ENCODE measurements at regions not wholly inside any gene's neighbourhood (a gene's known extent, or its start where the extent isn't known, plus 50 kb on each side); places are given as distances from the start of the nearest gene placed in this dataset.
"Not testable (repeated sequence)": the region's sequence is repeated elsewhere in the genome, so short reads cannot be mapped to it uniquely, and the experiment has no call there.

DNA sequence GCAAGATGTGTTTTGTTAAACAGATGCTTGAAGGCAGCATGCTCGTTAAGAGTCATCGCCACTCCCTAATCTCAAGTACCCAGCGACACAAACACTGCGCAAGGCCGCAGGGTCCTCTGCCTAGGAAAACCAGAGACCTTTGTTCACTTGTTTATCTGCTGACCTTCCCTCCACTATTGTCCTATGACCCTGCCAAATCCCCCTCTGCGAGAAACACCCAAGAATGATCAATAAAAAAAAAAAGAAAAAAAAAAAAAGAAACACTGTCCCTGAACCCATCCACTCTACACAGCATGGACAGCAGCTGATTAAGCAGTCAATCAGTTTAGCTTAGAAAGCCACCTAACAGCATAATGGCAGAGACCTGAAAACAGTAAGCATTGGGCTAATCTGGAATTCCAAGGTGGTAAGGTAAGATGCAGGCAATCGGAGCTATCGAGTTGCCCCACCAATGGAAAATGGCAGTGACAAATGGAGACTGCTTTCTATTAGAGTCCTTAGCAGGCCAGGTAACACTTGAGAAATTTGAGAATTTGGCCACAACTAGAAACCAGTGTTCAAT is 89.9 kb upstream of the FOXN3 start:
- ATAC-seq; H3K9me3 Mint-ChIP-seq (ENCODE audit: insufficient read depth); POLR2A ChIA-PET; H3K4me3 Mint-ChIP-seq; H3K27ac Mint-ChIP-seq; H3K27me3 Mint-ChIP-seq (ENCODE audit: low read depth); DNase-seq; CTCF ChIA-PET: not testable (repeated sequence)
- Mint-ChIP-seq H3K4me1 (ENCODE audit: low read depth) (peaks cover 64% of the 10 kb centered on the region), H3K36me3 (ENCODE audit: low read depth) (peaks cover 25% of the 10 kb centered on the region)

DNA sequence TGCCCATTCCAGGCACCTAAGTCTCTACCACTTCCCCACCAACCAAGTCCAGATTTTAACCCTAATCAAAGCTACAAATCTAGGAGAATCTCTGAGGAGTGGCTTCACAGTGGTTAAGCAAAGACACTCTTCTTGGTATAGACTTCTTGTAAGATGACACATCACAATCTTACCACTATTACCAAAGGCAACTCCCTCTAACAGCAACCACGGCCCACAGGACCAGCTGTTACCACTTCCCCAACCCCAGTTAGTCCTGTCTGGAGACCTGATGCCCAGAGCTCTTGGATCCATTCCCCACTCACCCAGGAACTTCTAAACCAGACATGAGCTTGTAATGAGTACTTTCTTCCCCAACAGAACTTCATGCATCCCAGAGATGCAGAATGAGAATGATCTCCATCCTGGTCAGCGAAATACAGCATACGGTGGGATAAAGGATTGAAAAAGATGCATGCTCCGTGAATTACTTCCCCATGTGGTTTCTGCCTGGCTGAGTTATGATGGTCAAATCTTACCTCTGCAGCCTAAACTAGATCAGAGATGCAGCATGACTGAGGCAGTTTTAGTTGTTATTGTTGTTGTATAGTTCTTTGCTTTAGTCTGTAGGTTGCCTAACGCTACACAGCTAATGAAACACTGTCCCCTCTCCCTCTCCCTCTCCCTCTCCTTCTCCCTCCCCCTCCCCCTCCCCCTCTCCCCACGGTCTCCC is 87.7 kb upstream of the FOXN3 start:
- H3K36me3 Mint-ChIP-seq (ENCODE audit: low read depth) = peaks cover 18% of the 10 kb centered on the region

DNA sequence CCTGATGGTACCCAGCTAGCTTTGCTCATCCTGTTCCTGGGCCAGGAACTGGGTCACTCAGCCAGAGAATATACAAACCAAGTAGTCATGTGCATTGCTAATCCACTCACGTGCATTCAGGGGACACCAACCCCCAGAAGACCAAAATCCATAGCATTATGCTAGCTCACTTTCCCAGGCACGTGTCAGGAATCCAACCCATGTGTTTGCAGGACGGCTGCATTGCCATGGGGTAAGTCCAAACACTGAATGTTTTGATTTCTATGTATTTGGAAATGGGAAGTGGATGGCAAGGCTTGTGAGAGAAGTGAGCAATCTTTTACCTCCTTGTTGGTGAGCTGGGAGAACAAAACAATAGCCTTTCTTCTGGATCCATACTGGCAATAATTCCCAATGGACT is 87.1 kb upstream of the FOXN3 start:
- Mint-ChIP-seq H3K4me1 (ENCODE audit: low read depth) (peaks cover 40% of the 10 kb centered on the region), H3K36me3 (ENCODE audit: low read depth) (peaks cover 18% of the 10 kb centered on the region), H3K4me3 (no peak overlapping the region), H3K27ac (no peak overlapping the region), H3K27me3 (ENCODE audit: low read depth) (no peaks in the 10 kb centered on the region), H3K9me3 (ENCODE audit: insufficient read depth) (no peaks in the 10 kb centered on the region)
- CTCF ChIA-PET = interaction anchor here (0.6 to 1.4 kb wide), 4 partner anchors 11 to 320 kb away, joined by 3 to 4 read pairs (median 3); no protein-coding TSS in a partner anchor
- DNase-seq (no peak), ATAC-seq (no peak)
- POLR2A ChIA-PET = no interaction called here

More for the DNA sequence above, 87.7 kb upstream of the FOXN3 start:
- Mint-ChIP-seq H3K27ac (peak overlapping the region; percentile 12), H3K9me3 (ENCODE audit: insufficient read depth) (no peaks in the 10 kb centered on the region), H3K4me3 (no peak overlapping the region), H3K27me3 (ENCODE audit: low read depth) (no peaks in the 10 kb centered on the region), H3K4me1 (ENCODE audit: low read depth) (peaks cover 44% of the 10 kb centered on the region)
- DNase-seq (peak; percentile 63), ATAC-seq (peak; percentile 65)
- POLR2A ChIA-PET = no interaction called here
- CTCF ChIA-PET = interaction anchor here (0.6 to 0.8 kb wide), 3 partner anchors 12 to 321 kb away, joined by 3 to 4 read pairs (median 3); no protein-coding TSS in a partner anchor

DNA sequence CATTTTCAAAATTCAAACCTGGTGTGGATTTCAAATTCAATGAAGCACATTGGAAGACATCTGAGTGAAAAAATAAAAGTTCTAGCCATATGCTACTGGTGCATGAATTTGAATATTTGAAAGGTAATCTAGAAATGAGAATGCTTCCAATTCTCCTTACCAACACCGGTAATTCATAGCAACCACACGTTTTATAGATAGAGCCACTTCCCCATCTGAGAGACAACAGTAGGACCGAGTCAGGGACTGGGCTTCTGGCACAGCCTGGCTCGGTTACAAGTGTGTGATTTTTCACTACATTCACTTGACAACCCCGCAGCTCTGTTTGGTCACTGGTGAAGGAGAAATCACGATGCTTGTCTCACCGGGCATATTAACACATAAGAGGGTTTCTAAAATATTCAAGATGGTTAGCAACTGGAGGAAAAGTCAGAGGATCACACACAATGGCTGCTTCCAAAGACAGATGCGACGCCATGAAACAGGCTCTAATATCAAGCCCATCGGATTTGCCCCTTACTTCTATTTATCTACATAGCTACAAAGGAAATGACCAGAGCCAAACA is 86.5 kb upstream of the FOXN3 start:
- ChIA-PET CTCF (interaction anchor here (1.4 kb wide), 1 partner anchor 74 kb away, joined by 3 read pairs; no protein-coding TSS in a partner anchor), POLR2A (no interaction called here)
- ATAC-seq (no peak), DNase-seq (no peak)
- no peak overlapping the region for H3K27ac Mint-ChIP-seq
- peaks cover 18% of the 10 kb centered on the region for H3K36me3 Mint-ChIP-seq (ENCODE audit: low read depth)
- H3K4me3 Mint-ChIP-seq = no peak overlapping the region
- H3K4me1 Mint-ChIP-seq (ENCODE audit: low read depth) = peaks cover 34% of the 10 kb centered on the region
- H3K9me3 Mint-ChIP-seq (ENCODE audit: insufficient read depth) = no peaks in the 10 kb centered on the region
- no peaks in the 10 kb centered on the region for H3K27me3 Mint-ChIP-seq (ENCODE audit: low read depth)

DNA sequence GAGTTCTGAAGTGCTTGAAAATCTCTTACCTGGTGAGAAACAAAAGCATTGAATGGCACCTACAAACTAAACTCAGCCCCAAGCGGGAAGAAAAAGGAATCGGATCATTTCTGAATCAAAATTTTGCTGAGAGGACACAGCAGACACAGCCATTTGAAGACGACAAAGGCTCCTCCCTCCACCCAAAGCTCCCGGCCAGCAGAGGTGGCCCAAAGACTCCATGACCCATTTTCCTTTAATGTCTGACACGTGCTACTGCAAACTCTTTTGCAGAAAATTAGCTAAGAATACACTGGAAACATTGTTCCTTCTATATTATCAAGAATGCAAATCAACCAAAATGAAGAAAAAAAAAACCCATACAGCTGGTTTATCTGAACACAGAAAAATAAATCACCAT is 85.9 kb upstream of the FOXN3 start:
- no peak overlapping the region for H3K27ac Mint-ChIP-seq
- POLR2A ChIA-PET = no interaction called here
- no peak for ATAC-seq
- DNase-seq = no peak
- H3K4me3 Mint-ChIP-seq = no peak overlapping the region
- no peaks in the 10 kb centered on the region for H3K27me3 Mint-ChIP-seq (ENCODE audit: low read depth)
- CTCF ChIA-PET = interaction anchor here (1.4 kb wide), 1 partner anchor 74 kb away, joined by 3 read pairs; no protein-coding TSS in a partner anchor
- H3K4me1 Mint-ChIP-seq (ENCODE audit: low read depth) = peaks cover 28% of the 10 kb centered on the region
- H3K36me3 Mint-ChIP-seq (ENCODE audit: low read depth) = peaks cover 18% of the 10 kb centered on the region
- H3K9me3 Mint-ChIP-seq (ENCODE audit: insufficient read depth) = no peaks in the 10 kb centered on the region

DNA sequence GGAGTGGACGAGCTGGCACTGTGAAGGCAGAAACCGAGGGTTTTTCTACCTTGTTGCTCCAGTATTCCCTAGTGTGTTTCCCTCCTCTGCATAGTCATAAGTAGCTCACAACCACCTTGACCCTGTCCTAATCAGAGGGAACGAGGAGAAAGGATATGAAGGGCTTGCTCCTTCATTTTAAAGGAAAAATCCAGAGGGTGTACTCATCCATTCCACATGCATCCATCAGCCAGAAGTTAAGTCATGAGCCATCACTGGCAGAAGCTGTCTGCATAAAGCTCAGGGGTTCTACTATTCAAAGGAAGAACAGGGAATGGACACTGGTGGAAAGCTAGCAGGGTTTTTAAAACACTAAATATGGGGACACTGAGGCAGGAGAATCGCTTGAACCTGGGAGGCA is 84.3 kb upstream of the FOXN3 start:
- no peak for DNase-seq
- no peak overlapping the region for H3K4me3 Mint-ChIP-seq
- ATAC-seq = no peak
- H3K27me3 Mint-ChIP-seq (ENCODE audit: low read depth) = no peaks in the 10 kb centered on the region
- H3K4me1 Mint-ChIP-seq (ENCODE audit: low read depth) = peaks cover 23% of the 10 kb centered on the region
- CTCF ChIA-PET = no interaction called here
- no peak overlapping the region for H3K27ac Mint-ChIP-seq
- POLR2A ChIA-PET = no interaction called here
- no peaks in the 10 kb centered on the region for H3K9me3 Mint-ChIP-seq (ENCODE audit: insufficient read depth)
- peaks cover 18% of the 10 kb centered on the region for H3K36me3 Mint-ChIP-seq (ENCODE audit: low read depth)

DNA sequence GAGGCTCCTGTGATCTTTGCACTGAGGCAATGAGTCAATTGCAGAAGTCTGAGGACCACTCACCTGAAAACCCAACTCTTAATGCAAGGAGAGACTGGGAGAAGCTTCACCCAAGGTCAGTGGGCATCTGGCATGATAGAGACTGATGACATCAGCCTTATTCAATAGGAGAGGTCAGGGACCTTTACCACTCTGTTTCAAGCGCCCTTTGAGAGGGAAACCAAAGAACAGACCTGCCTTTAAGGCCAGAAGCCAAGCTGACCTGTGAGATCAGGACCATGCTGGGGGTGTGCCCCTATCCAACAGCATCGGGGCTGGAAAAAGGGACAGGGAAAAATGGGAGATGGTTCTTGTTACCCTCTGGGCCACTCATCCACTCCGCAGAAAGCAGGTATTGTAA is 83.3 kb upstream of the FOXN3 start:
- no peak for ATAC-seq
- no peak for DNase-seq
- Mint-ChIP-seq H3K36me3 (ENCODE audit: low read depth) (peaks cover 18% of the 10 kb centered on the region), H3K4me3 (no peak overlapping the region), H3K4me1 (ENCODE audit: low read depth) (peaks cover 23% of the 10 kb centered on the region), H3K9me3 (ENCODE audit: insufficient read depth) (no peaks in the 10 kb centered on the region), H3K27me3 (ENCODE audit: low read depth) (no peaks in the 10 kb centered on the region), H3K27ac (no peak overlapping the region)
- POLR2A ChIA-PET = interaction anchor here (0.6 kb wide), 1 partner anchor 281 kb away, joined by 3 read pairs; no protein-coding TSS in a partner anchor
- CTCF ChIA-PET = no interaction called here

DNA sequence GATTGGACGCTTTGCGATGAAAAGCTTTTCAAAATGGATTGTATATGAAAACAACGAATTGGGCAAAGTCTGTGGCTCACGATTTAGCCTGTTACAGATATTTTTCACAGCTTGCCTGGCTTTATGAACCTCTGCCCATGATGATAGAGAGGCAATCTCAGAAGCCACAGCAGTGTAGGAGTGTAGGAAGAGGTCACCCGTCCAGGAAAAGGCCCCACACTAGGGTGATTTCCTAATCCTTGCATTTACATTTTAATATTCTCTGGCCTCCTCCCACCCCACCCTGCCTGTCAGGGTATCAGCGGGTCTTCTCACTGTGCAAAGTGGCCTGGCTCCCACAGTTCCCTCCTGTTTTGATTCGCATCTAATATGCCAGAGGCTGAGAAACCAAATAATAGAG is 81.8 kb upstream of the FOXN3 start:
- Mint-ChIP-seq H3K4me1 (ENCODE audit: low read depth) (peaks cover 11% of the 10 kb centered on the region), H3K27ac (no peak overlapping the region), H3K36me3 (ENCODE audit: low read depth) (peaks cover 16% of the 10 kb centered on the region), H3K9me3 (ENCODE audit: insufficient read depth) (no peaks in the 10 kb centered on the region), H3K4me3 (no peak overlapping the region), H3K27me3 (ENCODE audit: low read depth) (no peaks in the 10 kb centered on the region)
- DNase-seq (no peak), ATAC-seq (no peak)
- ChIA-PET CTCF (no interaction called here), POLR2A (no interaction called here)

DNA sequence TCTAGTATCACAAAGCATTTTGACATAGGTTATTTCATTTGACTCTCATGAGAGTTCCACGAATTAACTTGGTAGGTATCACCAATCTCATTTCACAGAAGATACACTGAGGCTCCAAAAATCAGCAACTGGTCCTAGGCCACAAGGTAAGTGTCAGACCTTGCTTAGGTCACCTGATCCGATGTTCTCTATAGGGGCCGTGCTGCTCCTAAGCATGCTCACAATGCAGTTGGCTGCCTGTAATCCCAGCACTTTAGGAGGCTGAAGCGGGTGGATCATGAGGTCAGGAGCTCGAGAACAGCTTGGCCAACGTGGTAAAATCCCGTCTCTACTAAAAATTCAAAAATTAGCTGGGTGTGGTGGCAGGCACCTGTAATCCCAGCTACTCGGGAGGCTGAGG is 78.7 kb upstream of the FOXN3 start:
- no peaks in the 10 kb centered on the region for H3K27me3 Mint-ChIP-seq (ENCODE audit: low read depth)
- POLR2A ChIA-PET = no interaction called here
- no peak overlapping the region for H3K4me3 Mint-ChIP-seq
- no peak for DNase-seq
- peaks cover 3% of the 10 kb centered on the region for H3K36me3 Mint-ChIP-seq (ENCODE audit: low read depth)
- peaks cover 2% of the 10 kb centered on the region for H3K4me1 Mint-ChIP-seq (ENCODE audit: low read depth)
- no peaks in the 10 kb centered on the region for H3K9me3 Mint-ChIP-seq (ENCODE audit: insufficient read depth)
- CTCF ChIA-PET = no interaction called here
- no peak overlapping the region for H3K27ac Mint-ChIP-seq
- no peak for ATAC-seq

DNA sequence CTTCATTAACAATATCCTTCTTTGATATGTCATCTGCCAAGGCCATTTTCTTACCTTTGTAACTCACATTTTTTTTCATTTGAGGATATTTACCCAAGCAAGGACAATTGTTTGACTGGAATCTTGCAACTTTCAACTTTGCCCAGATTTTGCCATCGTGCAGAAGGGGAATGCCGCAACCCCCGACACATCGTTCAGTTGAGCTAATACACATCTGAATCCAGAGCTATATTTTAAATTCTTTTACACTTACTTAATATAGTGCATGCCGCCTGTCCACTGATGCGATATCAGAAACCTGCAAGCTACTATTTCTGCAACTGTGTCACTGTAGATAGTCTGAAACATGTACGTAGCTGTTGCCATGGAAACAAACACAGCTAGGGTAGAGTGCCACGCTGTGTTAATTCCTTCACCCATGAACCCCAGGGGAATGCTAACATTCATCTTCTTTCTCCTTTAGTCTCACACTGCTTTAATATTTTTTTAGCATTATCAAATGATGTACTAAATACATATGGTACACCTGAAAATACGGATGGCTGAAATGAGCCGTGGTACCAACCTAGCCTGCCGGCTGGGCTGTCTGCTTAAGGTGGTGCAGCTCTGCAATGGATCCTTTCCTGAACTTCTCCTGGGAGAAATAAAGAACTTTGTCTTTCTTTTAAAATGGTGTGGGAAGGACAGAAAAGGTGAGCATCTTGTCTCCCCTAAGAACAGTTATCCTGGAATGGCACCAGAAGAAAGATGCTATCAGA is 77.0 kb upstream of the FOXN3 start:
- DNase-seq (no peak), ATAC-seq (no peak)
- no peaks in the 10 kb centered on the region for H3K27me3 Mint-ChIP-seq (ENCODE audit: low read depth)
- H3K36me3 Mint-ChIP-seq (ENCODE audit: low read depth) = no peaks in the 10 kb centered on the region
- peaks cover 2% of the 10 kb centered on the region for H3K4me1 Mint-ChIP-seq (ENCODE audit: low read depth)
- ChIA-PET CTCF (interaction anchor here (0.6 kb wide), 1 partner anchor 361 kb away, joined by 5 read pairs; no protein-coding TSS in a partner anchor), POLR2A (interaction anchor here (0.7 kb wide), 1 partner anchor 202 kb away, joined by 3 read pairs; no protein-coding TSS in a partner anchor)
- H3K4me3 Mint-ChIP-seq = no peak overlapping the region
- H3K27ac Mint-ChIP-seq = no peak overlapping the region
- H3K9me3 Mint-ChIP-seq (ENCODE audit: insufficient read depth) = no peaks in the 10 kb centered on the region

DNA sequence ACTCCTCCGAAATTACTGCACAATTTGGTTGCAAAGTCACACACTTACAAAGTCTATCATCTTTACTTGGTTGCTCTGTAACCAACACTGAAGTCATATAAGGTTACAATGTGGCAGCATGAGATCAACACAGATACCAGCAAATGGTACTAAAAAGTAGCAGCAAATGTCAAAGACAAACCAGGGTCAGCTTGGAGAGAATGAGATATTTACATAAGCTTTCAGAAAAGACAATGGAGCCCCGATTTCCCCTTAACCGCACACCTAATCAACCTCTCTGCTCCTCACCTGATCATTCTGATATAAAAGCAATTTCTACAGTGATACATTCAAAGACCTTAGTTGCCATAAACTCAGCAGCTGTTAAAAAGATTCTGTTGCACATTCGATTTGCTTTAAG is 76.4 kb upstream of the FOXN3 start:
- POLR2A ChIA-PET = interaction anchor here (0.7 kb wide), 1 partner anchor 201 kb away, joined by 3 read pairs; no protein-coding TSS in a partner anchor
- no peak for DNase-seq
- Mint-ChIP-seq H3K4me1 (ENCODE audit: low read depth) (peaks cover 2% of the 10 kb centered on the region), H3K9me3 (ENCODE audit: insufficient read depth) (no peaks in the 10 kb centered on the region), H3K4me3 (no peak overlapping the region), H3K36me3 (ENCODE audit: low read depth) (no peaks in the 10 kb centered on the region), H3K27ac (no peak overlapping the region), H3K27me3 (ENCODE audit: low read depth) (no peaks in the 10 kb centered on the region)
- CTCF ChIA-PET = interaction anchor here (0.8 kb wide), 1 partner anchor 11 kb away, joined by 3 read pairs; no protein-coding TSS in a partner anchor
- ATAC-seq = no peak
